GM21723 (cell line): ENCODE measurements at regions not wholly inside any gene's neighbourhood (a gene's known extent, or its start where the extent isn't known, plus 50 kb on each side); places are given as distances from the start of the nearest gene placed in this dataset.

Source experiments
- ATAC-seq: cut with Tn5 transposase; IDR thresholded peaks from one replicate; pipeline ENCODE4 v1.9.1; 2021; ENCODE audit warnings: mild to moderate bottlenecking, moderate library complexity; ENCODE audit not compliant: unreplicated experiment

DNA sequence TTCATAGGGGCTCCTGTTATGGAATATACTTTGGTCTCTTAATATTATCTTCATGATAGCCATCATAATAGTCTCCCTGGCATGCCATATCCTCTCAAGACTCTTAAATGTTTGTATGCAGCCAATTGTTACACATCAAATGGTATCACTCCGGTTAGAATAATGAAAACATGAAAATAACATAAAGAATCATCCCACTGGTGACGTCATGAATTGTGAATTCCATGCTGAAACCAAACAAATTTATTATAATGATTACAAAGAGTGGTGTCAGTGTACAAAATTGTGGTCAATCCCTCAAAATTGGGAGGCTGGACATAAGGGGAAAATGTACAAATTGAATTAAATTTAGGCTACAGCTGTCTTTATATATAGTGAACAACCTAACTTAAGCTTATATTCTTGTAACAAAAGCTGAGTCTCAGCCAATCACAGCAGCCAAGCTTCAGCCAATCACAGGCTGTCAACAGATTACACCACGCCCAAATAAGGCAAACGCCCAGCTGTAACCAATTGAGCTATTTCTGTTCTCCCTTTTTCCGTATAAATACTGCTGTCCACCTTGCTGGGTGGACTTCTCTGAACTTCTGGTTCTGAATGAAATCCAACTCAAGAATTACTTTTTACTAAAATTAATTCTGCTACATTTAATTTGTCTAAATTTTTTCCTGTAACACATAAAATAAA, 156.1 kb downstream of the CHD9NB start:
- ATAC-seq, result no peak

DNA sequence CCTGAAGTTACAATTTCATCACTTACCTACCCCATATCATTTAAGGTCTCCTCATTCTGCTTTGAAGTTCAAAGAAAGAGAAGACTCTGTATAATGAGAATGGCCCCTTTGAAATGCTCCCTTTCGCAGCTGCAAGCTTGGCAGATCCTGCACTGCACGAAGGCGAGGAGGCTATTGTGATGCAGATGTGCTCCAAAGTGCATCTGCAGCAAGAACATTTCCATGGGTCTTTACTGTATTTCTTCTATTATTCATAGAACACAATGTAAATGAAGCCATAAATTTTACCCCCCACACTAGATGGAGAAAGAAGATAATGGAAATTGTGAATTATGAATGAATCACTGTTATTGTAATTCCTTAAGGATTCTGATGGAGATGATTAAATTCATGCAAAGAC, 178.7 kb downstream of the CHD9NB start:
- no peak for ATAC-seq

DNA sequence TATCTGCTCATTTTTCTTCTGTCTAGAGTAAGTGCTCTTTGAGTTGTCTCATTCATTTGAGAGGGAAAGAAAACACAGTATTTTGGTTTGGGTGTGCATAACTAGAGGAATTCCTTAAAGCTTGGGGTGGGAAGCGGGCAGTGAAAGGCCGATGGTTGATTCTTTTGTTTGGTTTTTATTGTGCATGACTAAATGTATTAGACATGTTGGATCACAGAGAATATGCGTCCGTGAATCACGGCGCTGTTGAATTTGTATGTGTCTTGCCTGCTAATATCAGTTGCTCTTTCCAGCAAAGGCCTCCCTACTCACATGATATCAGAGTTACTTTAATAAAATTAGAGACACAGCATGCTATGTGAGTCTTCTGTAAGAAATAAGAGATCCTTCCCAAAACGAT, 180.0 kb downstream of the CHD9NB start:
- ATAC-seq, result no peak

DNA sequence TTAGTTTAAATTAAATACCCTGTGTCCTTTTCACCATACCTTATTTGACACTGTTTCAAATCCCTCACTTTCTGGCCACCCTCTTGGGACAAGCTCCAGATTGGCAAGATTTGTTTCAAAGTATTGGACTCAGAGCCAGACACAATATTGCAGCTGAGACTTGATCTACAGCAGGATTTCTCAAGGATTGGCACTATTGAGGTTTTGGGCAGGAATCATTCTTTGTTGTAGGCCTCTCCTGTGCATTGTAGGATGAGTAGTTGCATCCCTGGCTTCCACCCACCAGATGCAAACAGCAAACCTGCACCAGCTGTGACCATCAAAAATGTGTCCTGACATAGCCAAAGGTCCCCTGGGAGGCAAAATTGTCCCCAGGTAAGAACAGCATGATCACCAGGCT, 181.2 kb downstream of the CHD9NB start:
- no peak for ATAC-seq

DNA sequence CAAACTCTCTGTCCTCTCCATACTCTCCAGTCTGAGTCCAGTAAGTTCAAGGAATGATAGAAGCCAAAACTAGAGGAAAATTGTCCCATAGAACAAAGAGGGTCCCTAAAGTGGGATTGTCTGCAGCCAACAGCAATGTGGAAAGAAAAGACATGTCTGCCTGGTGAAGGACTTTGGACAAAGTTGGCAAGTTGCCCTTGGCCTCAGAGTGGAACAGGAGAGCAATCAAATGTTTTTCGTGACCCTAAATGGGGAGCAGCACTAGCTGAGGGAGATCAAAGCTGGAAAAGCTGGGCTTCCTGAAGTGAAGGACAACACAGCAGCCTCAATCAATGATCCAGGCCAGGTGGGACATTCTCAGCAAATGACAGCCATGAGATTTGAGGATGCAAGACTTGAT, 183.5 kb downstream of the CHD9NB start:
- ATAC-seq, result no peak

DNA sequence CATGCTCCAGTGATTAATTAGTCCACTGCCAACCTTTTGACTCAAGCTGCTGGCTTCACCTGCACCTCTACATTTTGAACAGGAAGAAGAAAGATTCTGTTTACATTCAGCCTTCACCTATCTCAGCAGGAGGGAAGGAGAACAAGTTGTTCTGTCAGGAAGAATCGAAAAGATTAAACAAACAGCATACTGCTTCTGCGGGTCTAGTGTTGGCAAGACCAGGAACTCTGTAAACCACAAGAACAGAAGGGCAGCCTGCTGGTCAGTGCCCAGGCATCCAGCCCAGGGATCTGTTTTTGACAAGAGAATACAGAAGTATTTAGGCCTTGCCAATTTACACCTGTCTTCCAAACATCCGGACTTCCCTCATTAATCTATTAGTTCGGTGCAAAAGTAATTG, 189.7 kb downstream of the CHD9NB start:
- no peak for ATAC-seq

DNA sequence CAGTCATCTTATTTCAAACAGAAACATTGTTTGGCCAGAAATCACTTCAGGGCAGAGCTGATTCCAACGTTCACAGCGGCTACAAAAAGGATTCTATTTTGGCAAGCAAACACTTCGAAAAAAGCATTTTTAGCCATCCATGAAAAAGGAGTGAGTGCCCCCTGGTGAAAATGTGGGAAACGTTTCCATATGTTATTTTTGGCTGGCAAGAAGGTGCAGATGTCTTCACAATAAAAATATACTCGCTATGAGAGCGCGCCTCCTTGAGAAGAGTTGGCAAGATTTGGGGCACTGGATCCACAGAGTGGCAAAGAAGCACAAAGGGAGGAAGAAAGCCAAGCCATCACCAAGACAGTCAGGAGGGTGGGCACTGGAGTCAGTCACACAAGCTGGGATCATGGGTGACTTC, 191.1 kb downstream of the CHD9NB start:
- no peak for ATAC-seq

DNA sequence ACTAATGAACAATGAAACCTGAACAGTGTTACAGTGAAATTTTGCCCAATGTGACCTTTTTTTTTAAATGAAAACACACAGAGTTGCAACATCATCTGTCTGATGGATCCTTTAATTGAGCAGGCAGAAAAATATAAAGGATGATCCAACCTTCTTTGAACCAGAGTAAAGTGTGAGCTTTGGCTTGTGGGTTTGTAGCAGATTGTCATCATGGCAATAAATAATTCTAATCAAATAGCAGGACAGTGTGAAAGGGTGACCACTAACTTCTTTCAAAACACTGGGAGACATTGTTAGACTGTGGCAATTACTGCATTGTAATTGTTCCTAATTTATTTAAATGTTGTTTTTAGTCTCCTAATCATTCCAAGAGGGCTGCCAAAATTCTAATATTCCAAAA, 197.2 kb downstream of the CHD9NB start:
- no peak for ATAC-seq

DNA sequence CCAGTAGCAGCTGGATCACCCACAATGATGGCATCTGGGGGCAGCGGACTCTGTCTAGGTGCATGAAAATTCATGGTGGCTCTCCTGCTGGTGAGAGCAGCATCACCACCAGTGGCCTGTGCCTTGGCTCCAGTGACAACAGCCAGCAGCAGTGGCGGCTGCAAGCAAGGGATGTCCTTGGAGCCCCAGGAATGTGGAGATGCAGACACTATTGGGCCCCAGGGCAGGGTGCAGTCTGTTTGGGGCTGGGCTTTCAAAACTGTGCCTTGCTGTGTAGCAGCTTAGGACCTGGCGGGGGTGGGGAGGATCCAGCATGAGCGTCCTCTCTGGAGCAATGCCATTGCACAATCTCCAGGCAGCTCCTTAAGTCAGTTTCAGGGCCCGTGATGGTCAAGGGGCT, 199.7 kb downstream of the CHD9NB start:
- no peak for ATAC-seq

DNA sequence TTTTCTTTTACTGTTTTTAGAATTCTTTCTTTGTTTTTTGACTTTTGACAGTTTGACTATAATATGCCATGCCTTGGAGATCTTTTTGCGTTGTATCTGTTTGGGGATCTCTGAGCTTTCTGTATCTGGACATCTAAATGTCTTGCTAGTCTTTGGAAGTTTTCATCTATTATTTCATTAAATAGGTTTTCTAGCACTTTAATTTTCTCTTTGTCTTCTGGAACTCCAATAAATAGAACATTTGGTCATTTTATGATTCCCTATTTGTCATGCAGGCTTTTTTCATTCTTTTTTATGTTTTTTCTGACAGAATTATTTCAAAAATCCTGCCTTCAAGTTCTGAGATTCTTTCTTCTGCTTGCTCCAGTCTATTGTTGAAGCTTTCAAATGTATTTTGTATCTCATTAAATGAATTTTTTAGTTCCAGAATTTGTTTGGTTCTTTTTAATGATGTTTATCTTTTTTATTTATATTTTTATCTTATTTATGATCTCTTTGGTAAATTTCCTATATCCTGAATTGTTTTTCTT, 201.4 kb downstream of the CHD9NB start:
- no peak for ATAC-seq

DNA sequence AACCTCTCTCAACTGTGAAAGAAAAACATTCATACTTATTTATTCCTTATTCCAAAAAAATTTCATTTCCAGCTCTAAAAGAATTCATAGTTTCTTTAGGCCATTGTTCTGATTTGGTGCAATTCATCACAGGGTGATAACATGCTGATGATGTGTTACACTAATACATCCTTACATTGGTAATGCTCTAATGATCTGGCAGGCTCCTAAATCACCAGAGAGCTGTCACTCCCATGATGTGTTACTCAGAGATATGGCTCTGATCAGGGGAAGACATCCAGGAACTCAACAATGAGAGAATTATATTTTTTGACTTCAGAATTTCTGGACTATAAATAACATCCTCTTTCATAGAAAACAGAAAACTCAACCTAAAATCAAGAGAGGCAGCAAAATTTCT, 209.3 kb downstream of the CHD9NB start:
- no peak for ATAC-seq

DNA sequence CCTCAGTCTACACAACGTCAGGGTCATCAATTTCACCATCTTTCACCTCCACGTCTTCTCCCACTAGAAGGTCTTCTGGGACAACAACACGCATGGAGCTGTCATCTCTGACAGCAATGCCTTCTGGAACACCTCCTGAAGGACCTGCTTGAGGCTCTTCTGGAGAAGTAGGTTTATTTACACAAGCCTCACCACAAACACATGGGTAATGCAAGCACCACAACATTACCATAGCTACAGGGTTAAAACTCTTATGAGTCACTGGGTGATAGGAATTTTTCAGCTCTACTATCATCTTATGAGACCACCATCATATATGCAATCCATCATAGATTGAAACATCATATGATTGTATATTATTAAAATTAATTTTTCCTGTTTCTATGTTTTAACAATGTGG, 215.4 kb downstream of the CHD9NB start:
- ATAC-seq, result no peak

DNA sequence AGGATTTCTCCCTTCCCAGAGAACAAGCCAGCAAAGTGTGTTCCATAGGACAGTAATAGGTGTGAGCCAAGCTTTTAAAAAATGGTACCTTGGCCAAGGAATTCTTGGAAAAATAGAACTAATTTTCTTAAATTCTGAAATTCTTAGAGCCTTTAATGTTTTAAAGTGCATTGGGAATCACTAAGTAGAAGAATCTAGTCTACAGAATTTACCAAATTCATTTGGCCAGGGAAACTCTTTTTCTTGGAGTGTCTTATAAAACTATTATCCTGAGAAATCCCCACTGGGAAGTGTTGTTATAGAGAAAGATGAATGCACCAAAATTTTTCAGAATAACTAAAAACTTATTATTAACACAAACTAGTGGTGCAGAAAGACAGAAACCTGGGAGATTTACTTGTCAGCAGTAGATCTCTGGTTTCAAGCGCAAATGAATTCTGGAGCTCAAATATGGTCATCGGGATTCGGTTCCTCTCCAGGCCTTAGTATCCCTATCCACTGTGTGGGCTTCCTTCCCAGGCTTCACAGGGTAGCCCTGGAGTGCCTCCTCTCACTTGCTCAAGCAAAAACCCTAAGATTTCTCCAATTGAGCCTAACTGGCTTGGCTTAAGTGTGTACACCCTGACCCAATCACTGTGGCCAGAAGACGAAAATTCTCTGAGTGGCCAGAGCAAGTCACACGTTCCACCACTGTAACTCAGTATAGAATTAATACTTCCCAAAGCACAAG, 217.8 kb downstream of the CHD9NB start:
- no peak for ATAC-seq

DNA sequence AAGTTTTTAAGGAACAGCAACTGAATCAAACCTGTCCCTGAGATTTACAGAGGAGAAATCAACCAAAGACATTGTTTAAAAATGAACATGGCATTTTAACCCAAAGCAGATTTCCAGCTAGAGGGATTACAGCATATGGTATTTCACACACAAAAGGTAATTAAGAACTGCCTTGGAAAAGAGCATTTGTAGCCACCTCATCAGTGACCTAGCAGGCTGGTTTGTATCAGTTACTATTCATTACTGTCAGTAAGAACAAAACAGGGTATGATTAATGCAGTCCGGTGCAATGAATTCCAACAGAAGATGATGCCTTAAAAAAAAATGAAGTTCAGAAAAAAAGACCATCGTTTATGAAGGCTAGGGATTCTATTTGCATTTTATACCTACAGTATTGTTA, 219.9 kb downstream of the CHD9NB start:
- no peak for ATAC-seq

DNA sequence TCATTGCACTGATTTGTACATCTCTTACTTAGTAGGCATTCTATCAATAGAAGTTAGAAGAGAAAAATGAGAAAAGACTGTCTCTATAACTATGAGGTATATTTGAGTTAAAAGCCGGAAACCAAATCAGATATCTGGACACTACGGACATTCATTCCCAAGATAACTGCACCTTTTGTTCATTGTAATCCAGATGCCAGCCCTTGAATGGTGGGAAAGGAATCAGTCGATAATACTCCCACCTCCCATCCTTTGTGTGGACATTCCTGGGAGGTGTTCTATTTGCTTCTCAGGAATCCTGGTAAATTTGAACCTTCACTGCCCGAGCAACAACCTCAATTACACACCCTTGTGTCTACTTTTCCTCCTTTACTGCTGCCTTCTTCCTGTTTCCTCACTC, 225.2 kb downstream of the CHD9NB start:
- ATAC-seq, result no peak

DNA sequence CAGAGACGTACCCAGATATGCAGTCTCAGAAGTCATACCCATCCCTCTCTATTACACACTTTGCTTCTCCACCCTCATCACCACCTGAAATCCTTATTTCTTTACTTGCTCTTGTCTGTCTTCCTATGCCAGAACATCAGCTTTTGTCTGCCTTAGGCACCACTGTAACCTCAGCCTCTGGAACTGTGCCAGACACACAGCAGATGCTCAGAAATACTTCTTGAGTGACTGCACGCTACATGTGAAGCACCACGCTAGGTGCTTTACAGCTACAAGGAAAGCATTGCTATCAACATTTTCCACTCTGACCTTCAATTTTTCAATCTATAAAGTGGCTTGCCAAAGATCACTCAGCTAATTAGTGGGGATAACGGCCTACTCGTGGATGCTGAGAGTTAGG, 226.8 kb downstream of the CHD9NB start:
- ATAC-seq, result no peak

DNA sequence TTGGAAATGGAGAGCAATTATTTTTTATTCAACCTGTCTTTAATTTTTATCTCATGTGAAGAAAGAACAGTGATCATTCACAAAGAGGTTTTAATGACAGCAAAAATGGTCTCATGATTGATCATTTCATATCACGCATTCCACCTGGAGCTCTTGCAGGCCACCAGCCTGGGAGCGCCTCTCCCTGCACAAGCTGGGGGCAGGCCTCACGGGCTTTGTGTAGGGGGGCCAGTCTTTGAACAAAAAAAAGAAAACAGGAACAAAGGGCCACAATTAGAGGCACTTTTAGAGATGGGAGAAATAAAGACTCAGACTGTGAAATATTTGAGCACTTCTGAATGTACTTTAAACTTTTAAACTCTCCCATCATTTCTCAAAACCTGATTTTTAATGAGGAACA, 232.9 kb downstream of the CHD9NB start:
- ATAC-seq, result no peak

DNA sequence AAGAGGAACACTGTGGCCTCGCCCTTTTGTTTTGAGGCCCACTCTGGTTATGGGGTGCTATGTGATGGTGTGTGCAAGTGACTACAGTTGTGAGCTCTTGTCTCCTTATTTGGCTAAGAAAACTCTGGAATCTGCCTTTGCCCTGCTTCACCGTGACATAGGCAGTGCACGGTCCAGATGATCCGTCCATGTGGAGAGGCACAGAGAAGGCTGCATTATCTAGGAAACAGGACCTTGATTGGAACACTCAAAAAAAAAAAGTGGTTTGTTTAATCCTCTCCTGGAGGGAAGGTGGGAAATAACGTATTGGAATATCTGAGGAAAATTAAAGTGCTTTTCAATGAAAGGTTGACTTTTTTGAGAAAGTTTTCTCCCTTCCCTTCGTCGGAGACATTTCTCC, 233.3 kb downstream of the CHD9NB start:
- ATAC-seq, result no peak

DNA sequence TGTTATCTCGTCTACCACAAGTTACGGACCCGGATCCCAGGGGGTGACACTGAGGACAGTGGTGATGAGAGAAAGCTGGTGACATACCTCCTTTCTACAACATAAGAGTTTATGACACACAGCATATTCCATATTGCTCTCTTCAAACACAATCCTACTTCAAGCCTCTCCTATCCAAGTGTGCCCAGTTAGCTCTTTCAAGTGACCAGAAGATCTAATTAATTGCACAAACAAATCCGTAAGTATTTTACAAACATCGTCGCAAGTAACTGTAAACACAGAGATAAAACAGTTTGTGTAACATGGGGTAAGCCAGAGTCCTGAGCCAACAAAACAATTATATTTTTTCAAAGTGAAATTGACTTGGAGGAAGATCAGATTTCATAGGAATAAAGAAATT, 235.0 kb downstream of the CHD9NB start:
- ATAC-seq, result no peak

DNA sequence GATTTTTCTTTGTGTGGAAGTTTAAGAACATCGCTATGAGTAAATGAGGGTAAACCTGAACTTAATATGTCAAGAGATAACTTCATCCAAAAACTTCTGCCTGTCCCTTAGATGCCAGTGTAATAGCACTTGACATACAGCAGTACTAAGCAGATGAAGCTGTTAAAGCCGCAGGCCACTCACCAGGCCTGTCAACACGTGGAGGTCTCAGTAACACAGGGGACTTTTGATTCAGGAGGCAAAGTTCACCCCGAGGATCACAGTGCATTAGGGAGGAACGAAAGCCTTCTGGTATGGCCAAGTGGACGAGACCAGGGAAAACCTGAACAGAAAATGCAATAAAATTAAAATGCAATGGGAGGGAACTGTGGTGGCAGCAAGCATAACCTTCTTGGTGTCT, 235.7 kb downstream of the CHD9NB start:
- no peak for ATAC-seq

DNA sequence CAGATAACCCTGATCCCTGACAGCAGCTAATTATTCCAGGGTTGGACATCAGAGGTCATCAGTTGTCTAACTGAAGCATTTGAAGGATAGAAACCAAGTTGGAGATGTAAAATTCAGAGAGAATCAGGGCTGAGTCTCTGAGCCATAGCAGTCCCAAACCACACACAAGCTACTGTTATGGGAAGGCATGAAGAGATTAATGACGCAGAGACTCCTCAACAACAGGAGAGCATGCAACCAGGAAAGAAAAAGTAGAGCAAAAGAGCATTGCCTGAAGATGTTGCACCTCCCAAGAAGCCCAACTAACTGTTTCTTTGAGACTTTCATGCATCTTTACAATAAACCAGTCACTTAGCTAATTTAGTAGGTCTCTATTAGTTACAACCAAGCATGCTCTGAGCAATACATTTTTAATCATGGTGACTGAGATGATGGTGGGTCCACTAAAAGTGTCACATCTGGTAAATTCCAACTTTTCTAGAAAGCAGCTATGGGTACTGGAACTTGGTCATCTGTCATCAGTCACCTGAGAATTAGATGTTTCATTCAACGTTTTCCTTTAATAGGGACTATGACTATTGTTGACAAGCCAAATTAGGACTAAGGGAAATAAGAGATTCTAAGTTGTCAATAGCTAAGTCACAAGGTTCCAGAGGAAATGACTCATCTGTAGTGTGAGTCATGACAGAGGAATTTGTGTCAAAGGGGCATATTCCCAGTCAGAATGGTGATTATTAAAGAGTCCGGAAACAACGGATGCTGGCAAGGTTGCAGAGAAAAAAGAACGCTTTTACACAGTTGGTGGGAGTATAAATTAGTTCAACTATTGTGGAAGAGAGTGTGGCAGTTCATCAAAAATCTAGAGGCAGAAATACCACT, 239.8 kb downstream of the CHD9NB start:
- ATAC-seq, result no peak
